ENCODE measurements at regions not wholly inside any gene's neighbourhood (a gene's known extent, or its start where the extent isn't known, plus 50 kb on each side); places are given as distances from the start of the nearest gene placed in this dataset.

DNA sequence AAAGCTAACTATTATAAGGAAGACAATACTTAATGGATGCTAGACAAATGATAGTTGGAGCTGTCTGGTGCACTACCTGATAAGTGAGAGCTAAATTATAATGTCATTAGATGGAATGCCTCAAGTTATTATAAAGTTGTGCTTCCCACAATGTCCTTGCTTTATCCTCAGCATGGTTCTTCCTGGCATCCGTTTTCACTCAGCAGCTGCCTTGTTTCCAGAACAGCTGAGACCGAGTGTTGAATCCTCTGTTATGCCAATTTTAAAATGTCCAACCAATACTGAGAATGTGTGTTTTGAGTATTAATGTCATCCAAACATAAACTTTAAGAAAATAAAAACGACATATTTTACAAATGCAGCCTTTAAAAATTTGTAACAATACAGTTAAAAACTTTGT, 286.7 kb upstream of the SOX2 start:
- DNase-seq = no peak

DNA sequence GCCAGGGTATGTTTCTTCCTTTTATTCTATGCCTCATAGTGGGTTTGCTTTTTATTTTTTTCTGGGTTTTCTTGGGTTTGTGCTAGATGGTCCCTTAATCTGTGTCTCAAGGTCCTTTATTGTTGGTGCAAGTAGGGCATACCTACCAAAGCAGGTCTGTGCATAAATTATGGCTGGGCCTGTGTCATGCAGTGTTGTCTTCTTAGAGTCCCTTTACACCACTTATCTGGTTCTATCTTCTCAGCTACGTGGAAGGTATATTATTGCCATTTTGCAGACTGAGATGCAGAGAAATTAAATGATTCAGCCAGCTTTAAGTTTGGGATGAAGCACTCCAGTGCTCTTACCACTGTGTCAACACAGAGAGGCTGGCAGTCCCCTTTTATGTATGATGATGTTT, 293.5 kb upstream of the SOX2 start:
- no peak for DNase-seq

DNA sequence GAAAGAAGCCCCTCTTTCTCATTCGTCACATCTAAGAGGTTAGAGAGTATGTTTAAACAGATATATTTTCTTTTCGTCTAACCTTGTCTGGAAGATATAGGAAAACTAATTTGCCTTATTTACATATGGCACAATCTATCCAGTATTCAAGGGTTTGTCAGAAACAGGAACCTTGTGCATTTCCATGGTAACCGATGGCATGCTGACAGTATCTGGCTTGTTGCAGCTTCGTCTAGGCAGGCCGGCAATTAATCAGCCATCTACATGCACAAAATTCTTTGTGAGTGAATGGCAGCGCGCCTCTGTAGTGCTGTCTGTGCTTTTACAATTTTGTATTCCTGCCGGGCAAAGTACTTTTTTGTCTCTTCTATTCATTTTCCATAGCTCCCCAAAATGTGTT, 294.0 kb upstream of the SOX2 start:
- DNase-seq = no peak

DNA sequence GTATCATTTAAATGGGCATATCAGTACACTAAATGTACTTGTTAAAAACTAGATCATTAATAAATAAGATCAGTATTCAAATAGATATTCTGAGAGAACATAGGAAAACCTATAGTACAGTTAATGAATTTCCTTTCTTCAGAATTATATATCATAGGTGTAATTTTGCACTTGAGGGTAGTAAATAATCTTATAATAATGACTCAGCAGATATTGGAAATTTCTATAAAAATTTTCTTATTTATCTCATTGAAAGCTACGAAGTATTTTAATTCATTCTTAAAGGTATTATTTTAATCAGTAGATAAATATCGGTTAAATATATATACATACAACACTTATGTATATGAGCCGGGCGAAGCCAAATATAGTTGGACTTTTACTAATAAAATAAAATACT, 300.9 kb upstream of the SOX2 start:
- no peak for DNase-seq

DNA sequence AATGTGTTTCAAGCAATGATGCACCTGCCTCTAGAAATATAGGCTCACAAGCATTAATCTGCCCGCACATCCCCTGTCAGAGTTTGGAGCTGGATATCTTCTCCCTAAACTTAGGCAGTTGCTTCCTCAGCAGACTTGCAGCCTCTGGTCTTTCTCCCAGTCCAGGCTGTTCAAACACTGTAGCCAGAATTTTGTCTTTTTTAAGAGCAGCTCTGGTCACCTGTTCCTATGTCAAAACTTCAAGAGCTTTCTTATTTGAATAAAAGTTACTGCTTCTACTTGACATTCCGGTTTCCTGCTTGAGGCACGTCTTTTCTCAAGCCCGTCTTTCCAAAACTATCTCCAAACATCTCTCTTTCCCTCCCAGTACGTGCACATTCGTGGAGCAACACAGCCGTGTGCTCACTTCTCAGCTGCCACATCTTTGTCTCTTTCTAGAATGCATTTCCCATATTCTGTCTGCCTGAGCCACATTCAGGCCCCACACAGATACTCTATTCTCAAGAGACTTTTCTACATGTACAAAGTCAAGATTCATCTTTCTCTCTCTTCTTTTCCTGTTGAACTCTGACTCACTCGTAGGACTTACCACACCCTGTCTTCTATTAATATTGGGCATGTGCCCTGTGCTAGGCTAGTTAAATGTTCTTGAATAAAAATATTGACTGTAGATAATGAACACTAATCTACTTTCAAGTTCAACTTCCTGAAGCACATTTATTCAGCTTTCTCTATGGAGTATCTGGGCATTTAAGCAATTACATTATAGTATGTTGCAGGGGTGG, 307.7 kb upstream of the SOX2 start:
- DNase-seq = no peak

DNA sequence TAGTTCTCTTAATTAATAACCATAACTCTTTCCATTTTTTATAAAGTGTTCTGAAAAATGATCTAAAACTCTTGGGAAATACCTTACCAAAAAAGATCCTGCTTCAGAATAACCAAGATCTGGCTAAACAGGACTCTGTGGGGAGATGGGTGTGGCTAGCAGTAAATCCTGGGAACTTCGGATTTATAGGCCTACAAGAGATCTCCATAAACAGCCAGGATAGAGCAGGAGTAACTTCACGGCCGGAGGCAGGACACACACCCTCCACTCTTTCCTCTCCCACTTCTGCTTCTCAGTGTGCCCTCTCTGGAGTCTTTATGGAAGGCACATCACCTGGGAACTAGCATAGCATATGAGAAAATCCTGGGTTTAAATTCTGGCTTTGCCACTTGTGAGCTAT, 309.4 kb upstream of the SOX2 start:
- DNase-seq = no peak

DNA sequence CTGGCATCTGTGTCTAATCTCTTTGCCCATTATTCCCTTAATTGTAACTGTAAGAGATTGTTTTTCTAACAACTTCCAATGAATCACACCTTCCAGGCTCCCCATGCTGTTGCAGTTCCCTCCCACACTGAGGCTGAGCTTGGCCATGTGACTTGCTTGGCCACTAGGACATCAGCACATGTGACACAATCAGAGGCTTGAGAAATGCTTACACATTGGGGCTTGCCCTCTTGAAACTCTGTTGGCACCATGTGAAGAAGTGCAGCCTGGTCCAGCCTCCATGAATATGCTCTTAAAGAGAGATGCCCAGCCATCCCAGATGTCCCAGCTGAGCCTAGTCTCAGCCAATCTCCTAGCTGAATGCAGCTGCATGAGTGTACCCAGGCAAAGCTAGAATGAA, 326.8 kb upstream of the SOX2 start:
- no peak for DNase-seq

GRCh38 chr3:181383760-181384159, 328.0 kb upstream of the SOX2 start:
- no peak for DNase-seq

- DNase-seq = no peak
Observed at GRCh38 chr3:181383201-181383600, 328.5 kb upstream of the SOX2 start.

DNA sequence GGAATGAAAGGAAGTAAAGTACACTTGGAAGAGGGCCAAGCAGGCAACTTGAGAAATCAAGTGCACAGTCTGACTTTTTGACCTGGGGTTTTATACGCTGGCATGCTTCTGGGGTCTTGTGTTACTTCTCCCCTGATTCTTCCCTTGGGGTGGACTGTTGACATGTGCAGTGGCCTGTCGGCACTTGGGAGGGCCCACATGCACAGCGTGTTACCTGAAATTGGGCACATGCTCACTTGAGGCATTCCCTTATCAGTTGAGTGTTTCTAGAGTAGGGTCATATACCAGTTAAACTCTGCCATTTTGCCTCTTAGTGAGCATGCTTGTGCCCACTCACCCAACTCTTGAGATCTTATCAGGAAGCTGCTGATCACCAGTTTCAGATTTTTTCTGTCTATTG, 329.1 kb upstream of the SOX2 start:
- DNase-seq = no peak

DNA sequence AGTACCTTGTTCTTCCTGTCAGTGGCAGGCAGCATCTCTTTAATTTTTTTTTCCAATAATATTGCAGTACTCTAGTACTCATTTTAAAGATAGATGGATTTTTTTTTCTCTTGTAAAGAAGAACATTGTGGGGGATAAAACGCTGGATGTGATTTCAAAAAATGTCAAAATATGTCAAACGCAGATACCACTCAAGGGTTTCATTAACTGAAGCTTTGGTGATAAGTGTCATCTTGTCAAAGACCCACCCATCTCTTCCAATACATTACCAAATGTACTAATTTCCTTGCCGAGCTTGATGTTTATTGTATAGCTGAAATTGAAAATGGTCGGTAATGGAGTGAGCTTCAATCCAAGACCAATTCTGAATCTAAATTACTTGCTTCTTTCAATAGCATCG, 332.4 kb upstream of the SOX2 start:
- no peak for DNase-seq

GRCh38 chr3:181369637-181370036, 342.1 kb upstream of the SOX2 start:
- DNase-seq = no peak

GRCh38 chr3:181363231-181363630, 348.5 kb upstream of the SOX2 start:
- no peak for DNase-seq

GRCh38 chr3:181362378-181362777, 349.3 kb upstream of the SOX2 start:
- peak; percentile 60 for DNase-seq

GRCh38 chr3:181358562-181358961, 353.2 kb upstream of the SOX2 start:
- peak; percentile 4 for DNase-seq

- DNase-seq = peak; percentile 32
Observed at GRCh38 chr3:181358060-181358459, 353.7 kb upstream of the SOX2 start.

GRCh38 chr3:181354140-181354539, 357.6 kb upstream of the SOX2 start:
- DNase-seq = no peak

- no peak for DNase-seq
Observed at GRCh38 chr3:181344331-181344730, 354.8 kb upstream of the DNAJC19 start.

DNA sequence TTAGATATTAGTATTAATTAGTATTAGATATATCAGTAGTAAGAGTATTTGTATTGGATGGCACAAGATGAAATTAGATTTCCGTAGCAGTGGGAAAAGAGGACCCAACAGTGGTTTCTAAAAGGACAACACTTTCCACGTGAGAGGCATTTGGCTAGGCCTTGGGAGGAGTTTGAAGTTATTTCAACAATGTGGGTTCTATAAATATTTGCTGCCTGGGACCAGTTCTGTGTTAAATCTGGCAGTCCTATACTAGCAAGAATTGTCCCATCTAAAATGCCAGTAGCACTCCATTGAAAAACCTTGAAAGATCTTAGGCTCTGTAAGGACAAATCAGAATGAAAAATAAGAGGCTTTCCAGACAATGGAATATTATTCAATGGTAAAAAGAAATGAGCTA, 347.1 kb upstream of the DNAJC19 start:
- no peak for DNase-seq

DNA sequence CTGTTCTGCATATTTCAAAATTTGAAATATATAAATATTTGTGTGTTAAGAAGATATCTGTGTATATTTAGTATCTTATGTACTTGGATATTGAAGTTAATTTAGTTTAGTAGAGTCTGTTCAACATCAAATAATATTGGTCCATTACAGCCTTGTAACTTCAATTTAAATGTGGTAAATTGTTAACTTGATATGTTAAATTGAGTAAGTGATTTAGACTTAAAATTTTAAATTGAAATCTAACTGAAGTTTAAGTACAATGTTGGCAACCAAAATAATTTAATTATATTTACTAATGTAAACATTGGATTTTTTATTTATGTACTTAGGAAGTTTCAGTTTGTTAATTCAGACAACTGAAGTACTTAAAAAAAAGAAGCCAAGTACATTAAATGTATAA, 343.9 kb upstream of the DNAJC19 start:
- DNase-seq = no peak

DNA sequence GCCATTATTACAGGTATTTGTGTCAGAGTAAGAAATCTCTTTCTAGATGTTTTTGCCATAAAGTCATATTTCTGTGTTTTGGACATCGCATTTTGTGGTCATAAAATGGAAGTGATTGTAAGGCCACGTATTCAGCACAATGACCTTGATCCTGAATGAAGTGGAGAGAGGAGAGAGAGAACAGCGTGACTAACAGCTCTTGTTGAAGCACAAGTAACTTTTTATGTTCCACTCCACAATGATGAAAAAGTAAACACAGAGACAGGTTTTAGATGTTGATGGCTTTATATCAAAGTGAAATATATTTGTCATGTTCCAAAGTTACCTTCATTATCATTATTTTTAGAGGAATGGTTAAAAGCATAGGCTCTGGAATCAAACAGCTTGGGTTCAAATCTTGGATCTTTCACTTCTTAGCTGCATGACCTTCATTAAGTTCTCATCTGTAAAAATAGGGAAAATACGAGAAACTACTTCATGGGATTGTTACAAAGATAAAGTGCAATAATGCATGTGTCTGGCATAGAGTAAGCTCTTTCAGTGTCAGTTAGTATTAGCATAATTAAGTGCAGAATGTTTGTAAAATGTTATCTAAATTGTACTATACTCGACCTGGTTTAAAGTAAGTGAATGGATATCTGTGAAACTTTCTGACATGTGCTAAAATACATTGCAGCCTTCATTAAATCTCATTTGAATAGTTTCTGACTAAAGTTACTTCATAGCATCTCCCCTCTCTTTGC, 341.5 kb upstream of the DNAJC19 start:
- DNase-seq = no peak

GRCh38 chr3:181330257-181330656, 340.7 kb upstream of the DNAJC19 start:
- DNase-seq = no peak

- no peak for DNase-seq
Observed at GRCh38 chr3:181329024-181329423, 339.5 kb upstream of the DNAJC19 start.

DNA sequence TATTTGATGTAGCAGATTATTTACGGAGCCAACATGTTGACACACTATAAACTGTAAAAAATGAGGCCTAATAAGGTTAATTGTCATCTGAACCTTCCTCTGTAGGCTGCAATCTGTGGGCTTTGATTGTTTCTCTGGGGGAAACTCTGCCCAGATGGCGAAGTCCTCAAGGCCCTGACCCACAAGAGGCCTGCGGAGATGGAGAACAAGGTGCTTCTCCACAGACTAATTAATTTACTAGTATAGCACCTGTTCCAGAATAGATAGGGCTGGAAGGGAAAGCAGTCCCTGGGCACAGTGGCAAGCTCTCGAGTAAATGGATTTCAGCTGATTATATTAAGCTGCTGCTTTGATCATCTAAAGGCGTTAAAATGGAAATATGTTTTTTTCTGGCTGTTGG, 338.8 kb upstream of the DNAJC19 start:
- no peak for DNase-seq

DNA sequence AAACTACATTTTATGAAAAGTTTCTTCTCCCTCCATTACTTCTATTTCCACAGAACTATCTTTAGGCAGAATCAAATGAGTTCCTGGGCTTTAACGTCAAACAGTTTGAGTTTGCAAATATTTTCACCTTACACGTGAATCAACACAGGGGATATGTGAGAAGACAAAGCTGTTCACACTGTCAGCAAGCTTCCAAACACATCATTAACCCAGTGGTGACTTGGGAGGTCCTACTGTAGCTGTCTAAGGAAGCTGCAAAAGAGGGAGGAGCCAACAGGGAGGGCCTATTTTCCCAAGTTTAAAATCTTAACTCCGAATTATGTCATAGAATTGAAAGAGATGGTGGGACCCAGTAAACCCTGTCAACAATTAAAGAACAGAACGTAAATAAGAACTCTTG, 337.8 kb upstream of the DNAJC19 start:
- no peak for DNase-seq
